Activated CD4-positive, alpha-beta T cell treated with anti-CD3 and anti-CD28 coated beads, Interleukin-2, amount 50 U/mL, for 48 hours (primary cell): ENCODE measurements at regions not wholly inside any gene's neighbourhood (a gene's known extent, or its start where the extent isn't known, plus 50 kb on each side); places are given as distances from the start of the nearest gene placed in this dataset.

Source experiments
- DNase-seq, 2 experiments: peaks; one replicate each; pipeline ENCODE4 v3.0.0-alpha.2; 2020

DNA sequence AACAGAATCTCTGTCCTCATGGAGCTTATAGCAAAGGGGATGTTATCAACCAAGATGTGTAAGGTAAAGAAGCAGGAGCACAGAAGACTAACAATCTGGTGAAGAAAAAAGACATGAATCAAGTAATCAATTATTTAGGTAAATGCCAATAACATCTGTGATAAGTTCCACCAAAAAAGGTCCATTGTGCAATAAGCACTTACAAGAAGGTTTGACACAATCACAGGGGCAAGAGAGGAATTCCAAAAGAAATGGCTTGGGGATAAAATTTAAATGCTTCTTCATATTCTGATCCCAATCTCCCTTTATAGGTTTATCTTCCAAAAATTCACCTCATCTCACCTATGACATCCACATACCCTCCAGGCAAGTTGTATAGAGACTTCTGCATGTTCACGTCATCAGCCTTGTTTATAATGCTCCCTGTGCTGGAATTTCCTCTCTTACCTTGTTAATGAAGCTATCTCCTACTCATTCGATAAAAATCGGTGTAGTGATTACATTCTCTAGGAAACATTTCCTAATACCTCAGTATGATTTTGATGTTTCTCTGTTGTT, 53.6 kb upstream of the DPT start:
- no peak for DNase-seq

DNA sequence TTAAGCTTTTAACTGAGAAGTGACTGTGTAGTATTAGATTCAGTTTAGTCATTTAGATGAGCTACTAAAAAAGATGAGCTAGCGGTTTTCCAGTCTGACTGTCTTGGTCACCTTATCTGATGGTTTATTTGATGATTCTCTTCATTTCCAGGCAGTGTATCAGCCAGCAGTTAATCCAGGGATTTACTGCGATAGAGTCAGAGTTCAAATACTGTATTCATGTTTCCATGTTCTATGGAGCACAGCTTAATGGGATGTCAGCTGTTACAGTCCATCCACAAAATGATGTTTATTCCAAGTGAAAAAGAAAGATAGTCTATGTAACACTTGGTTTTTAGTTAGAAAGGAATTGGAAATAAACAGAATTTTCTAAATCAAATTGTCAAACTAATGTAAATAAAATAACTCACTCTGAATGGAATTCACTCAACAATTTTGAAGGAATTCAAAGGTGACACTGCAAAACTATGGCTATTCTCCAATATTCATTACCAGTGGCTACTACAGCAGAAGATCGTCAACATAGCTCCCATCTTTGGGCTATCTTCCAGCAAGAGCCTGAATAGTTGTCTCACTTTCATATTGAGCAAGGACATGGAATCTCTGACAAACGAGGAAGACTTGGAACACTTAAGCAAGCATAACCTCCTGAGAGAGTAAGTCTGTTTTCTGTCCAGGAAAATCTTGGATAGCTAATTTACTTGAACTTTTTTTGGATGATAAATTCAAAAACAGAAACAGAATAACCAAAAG, 54.6 kb upstream of the DPT start:
- DNase-seq, result no peak

DNA sequence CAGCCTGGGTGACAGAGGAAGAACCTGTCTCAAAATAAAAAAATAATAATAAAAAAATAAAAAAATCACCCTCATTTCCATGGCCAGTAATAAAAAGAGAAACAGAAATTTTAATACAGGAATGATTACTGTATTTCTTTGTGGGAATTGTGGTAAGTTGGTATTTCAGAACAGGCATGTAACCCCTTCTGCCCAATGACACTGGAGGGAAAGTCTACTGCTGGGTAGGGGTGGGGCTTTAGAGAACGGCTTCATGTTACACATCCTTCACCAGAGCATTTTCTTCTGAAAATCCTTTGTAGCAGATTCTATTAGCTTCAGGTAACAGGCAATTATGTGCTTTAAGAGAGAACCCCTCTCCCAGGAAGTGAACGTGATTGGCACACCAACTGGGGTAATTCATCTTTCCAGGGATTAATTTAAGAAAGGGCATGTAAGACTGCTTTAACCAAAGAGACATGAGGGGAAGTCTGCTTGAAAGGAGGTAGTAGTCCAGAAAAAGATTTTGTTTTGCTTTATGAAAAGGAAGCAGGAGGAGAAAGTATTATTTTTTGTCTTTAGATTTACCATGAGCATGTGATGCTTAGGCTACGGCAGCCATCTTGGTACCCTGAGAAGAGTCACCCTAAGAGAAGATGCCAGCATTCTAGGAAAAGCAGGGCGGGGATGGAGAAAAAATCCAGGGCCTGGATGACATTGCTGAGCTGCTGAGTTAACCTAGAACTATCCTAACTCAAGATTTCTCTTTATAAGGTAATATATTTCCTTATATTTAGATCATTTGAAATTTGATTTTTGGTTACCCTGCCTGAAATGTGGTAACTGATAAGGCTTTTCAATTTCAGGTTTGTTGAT, 57.7 kb upstream of the DPT start:
- DNase-seq, result no peak

DNA sequence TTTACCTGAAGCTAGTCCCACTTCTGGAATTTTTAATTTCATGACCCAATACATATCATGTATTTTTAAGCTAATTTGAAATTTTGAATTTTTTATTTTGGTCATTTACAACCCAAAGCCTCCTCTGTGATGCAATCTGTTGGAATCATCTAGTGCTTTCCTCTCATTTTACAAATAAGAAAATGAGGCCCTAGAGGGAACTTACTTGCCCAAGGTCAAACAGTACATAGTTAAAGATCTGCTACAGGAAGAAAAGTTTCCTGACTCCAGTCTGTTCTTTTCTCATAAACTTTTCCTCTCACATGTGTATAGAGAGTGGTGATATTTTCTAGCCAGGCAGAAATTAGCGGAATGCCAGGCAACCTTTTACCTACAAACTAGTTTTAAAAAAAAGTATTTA, 59.3 kb upstream of the DPT start:
- no peak for DNase-seq

DNA sequence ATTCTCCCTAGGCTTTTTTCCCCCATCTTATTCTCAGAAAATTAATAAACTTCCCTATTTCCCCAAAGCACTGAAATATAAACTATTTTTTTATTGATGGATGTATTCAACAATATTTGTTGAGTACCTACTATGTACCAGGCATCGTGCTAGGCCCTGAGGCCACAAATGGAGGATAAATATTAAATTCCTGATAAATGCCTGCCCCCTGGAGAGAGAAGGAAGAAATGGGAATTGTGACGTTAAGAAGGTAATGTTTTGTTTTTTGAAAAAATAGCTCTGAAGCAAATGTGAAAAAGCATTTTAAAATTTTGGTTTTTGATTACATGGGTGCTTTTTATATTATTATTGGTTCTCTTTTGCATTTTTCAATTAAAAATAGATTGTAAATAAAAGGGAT, 60.5 kb upstream of the DPT start:
- no peak for DNase-seq

DNA sequence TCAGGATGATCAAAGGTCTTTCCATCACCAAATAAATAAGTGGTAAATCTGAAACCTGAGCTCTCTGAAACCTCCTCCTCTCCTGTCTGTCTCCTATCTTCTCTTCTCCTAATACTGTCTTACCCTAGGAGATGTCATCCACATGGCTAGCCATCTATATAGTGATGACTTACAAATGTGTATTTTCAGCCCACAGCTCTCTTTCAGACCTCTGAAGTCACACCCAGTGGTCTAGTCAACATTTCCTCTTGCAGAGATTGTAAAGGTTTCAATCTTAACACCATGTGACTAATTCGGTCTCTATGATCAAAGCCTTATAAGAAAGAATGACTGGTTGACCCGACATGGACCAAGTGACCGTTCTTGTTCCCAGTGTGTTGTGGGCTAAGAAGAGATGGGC, 63.1 kb upstream of the DPT start:
- DNase-seq, result no peak

DNA sequence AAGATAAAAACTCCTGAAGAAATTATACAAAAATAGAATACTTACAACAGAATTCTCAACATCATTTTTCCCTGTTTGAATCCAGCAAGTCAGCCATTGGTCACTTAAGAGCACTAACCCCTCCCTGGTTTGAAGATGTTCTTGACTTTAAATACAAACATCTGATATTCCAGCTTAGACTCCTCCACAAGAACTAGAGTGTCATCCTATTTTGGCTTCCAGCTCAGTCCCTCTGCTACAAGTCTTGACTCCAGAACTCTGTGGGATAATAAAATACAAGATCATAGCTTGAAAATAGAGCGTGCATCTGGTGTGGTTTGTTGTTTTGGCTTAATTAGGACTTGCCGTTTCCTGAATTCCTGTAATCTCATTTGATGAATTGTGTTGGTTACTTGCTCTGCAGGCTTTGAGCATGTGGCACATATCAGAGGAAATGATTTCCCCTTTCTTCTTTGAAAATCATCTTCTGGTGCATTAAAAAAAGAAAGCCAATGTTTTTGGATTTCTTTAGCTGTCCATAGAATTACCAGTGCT, 63.7 kb upstream of the DPT start:
- DNase-seq, result no peak

DNA sequence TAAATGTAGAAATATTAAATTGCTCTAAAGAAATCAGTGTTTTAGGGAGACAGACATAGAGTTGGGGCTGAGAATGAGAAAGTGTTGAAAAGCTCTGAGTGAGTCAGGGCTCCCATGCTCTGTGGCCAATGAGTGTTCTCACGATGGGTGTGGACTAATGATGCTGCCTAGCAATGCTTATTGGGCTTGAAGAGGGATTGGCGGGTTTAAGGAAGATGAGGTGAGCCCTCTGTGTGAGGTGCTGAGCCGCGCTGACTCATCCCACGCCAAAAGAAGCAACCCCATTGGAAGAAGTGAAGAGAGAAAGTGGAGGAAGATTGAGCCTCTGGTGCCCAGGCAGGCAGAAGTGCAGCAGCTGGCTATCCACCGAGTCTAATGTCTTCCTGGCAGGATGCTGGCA, 65.1 kb upstream of the DPT start:
- DNase-seq, result no peak

DNA sequence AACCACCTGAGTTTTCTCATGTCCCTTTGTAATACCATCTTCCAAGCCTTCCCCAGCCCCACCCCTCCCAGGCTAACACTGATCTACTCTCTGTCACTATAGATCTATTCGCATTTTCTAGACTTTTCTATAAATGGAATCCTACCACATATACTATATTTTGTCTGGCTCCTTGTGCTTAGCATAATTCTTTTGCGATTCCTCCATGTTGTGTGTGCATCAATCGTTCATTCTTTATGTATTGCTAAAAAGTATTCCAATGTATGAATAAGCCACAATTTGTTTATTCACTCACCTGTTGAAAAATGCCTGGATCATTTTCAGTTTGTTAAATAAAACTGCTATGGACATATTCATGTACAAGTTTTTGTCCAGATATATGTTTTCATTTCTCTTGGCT, 66.7 kb upstream of the DPT start:
- no peak for DNase-seq

DNA sequence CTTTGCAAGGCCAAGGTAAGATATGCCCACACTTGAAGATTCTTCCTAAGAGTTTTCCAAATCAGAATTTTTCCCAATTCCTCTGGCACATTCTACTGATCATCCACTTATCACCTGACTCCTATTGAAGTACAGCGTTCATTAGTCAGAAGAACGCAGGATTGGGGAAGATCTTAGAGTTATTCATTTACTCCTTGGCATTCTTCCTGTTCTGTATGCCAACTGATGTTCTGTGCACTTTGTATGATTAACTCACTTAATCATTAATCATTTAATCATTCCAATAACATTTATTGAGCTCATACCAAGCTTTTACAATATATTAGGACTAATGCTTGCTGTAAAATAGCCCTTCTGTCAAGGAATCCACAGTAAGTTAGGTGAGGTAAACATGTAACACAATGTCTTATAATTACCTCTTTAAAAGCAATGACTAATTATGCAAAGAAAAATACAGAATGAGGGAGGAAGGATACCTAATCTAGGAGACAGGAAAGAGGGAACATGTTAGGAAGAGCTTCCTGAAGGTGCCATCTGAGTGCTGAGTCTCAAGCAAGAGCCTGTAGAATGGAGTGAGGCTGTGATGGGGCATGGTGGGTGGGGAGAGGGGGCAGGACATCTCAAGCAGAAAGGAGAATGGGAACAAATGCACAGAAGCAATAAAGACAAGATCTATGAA, 71.1 kb upstream of the DPT start:
- DNase-seq, result no peak

DNA sequence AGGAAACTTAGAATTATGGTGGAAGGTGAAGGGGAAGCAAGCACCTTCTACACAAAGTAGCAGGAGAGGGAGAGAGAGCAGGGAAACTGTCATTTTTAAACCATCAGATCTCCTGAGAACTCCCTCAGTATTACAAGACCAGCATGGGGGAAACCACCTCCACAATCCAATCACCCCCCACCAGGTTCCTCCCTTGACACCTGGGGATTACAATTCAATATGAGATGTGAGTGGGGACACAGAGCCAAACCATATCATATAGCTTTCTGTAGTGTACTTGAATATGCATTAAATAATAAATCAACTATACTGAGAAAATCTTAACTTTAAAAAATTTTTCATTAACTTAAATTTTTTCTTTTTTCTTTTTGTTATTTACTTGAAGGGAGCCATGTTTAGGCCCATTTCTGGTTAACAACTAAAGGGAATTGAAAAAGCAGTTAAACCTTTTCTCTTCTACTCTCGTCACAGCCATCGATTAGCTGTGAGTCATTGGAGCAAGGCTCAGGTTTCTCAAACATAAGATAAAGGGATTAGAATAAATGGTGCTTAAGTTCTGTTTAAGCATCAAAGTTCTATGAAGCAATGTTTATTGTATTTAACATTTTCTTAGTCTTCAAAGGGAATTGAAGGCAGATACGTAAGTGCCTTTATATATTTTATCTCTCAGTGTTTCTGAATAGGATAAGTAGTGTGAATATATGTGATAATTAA, 72.2 kb upstream of the DPT start:
- no peak for DNase-seq

DNA sequence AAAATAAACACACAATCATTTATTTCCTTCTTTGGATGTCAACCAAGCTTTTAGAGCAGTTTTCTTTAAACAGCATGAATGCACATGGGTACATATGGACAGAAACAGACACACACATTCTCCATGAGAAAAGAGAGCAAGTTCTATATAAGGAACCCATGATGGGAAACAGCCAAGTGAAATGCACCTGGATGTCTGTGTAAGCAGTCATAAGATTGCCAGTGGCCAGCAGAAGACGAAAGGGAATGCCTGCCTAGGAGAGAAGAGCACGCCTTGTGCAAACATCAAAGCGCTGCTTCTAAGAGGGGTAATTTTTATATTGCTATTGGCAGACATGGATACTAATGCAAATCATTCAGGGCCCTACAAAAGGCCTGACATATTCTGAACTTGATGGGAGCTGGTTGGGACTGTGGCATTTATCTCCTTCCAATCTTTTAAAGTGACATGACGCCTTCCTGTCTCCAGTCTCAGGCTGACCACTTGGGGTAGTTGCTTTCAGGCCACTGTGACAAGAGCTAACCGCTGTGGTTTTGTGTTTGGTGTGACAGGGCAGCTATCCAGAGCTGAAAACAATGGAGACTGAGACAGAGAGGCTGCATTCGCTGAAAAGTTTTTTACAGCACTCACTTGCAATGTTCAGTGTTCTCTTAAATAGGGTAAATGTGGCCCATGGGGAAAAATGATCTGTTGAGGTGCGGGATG, 75.0 kb upstream of the DPT start:
- no peak for DNase-seq

DNA sequence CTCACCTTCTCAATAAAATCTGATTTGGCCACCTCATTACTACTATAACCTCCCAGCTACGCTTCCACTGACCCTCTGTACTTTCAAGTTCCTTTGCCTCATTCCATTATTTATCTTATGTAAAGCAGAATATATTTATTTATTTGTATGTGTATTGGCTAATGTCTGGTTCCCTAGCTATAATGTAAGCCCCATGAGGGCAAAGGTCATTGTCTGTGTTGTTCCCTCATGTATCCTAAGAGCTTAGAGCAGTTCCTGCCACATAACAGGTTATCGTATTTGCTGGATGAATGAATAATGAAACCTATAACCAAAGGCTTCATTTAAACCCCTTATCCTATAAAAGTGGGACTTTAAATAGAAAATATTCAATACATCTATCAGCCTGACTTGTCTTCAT, 77.9 kb upstream of the DPT start:
- DNase-seq, result no peak

DNA sequence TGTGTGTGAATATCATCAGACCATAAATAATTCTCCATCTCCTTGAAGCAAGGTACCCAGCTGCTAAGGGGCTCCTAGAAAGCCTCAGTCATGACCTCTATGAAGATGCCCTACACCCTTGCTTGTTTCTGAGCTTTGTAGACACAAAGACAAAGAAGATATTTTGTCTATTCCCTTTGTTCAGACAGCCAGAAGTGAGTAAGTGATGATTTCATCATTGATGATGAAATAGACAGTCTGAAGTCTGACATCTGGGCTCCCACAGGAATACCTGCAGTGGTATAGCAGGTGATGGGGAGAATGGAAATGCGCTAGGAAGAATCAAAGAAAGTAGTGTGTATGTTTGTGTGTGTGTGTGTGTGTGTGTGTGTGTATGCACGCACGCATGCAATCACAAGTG, 82.2 kb upstream of the DPT start:
- DNase-seq, result no peak

DNA sequence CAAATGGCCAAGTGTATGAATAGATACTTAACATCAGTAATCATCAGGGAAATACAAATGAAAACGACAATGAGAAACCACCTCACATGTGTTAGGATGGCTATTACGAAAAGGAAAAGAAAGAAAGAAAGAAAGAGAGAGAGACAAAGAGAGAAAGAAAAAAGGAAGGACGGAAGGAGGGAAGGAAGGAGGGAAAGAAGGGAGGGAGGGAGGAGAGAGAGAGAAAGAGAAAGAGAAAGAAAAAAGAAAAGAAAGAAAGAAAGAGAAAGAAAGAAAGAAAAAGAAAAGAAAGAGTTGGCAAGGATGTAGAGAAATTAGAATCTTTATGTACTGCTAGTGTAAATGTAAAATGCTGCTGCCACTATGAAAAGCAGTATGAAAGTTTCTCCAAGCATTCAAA, 90.7 kb upstream of the DPT start:
- no peak for DNase-seq

DNA sequence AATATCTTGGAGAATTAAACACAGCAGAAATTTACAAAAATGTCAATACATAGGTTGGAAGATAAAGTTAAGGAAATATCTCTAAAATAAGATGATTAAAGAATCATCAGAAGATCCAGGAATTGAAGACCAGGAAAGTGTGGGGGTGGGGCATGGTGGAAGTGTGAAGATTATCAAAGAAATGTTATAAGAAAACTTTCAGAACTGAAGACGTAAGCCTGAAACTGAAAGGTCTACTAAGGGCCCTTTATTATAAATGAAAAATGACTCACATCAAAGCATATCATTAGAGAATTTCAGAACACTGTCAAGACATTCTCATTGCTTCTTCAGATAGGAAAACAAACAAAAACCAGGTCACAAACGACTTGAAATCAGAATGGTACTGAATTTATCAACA, 92.4 kb upstream of the DPT start:
- DNase-seq, result peak; percentile 13 to 42

DNA sequence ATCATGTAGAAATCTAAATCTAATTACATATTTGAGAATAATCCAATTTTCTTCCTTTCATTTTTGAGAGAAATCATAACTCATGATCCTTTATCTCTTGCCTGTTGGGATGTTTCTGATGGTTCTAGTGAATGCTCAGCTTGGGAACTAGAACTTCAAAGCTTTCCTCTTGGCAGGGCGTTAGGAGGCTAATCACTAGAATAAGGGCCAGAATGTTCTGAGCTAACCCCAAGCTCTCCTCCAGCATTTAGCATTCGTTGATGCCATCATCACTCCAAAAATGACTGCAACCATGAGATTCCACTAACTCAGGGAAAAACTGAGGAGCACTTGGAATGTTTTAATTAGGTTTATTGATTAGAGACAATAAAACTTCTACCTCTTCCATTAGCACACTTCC, 93.9 kb upstream of the DPT start:
- no peak for DNase-seq

DNA sequence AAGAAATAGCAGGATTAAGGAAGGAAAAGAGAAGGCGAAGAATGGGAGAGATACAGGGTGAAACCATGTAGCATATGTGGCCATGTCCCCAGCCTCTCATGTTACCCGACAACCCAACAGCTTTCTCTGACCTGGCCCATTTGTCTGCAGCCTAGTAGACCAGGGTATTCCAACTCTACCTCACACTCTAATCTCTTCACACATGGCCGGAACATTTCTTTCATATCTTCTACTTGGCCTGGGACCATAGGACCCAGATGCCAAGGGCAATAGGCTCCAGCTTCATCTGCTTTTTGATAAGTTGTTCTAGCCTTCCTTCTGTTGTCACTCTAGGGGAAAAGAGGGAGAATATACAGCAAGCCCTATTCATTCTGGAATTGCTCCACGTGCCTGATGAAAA, 95.0 kb upstream of the DPT start:
- no peak for DNase-seq

DNA sequence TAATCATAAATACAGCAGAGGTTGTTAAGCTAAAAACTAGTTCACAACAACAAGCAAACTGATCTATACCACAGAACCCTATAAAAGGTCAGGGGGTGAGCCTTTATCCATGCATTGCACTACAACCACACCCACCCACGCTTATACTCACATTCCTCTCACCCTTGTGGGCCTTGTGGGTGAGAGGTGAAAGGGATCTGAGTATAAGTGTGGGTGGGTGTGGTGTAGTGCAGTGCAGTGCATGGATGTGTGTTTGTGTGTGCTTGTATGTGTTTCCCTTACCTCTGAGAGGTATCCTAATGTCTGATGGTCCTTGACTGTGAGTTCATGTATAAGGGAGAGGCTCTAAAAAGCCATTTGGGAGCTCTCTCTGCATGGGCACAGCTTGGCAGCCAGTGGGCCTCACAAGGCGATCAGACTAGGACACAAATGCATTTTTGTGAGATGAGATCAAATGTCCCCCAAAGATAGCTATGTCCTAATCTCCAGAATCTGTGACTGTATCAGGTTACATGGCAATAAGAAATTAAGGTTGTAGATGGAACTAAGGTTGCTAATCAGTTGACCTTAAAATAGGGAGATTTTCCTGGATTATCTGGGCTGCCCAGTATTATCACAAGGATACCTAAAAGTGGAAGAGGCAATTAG, 95.5 kb upstream of the DPT start:
- DNase-seq, result peak in 1 of 2 experiments; percentile 11

DNA sequence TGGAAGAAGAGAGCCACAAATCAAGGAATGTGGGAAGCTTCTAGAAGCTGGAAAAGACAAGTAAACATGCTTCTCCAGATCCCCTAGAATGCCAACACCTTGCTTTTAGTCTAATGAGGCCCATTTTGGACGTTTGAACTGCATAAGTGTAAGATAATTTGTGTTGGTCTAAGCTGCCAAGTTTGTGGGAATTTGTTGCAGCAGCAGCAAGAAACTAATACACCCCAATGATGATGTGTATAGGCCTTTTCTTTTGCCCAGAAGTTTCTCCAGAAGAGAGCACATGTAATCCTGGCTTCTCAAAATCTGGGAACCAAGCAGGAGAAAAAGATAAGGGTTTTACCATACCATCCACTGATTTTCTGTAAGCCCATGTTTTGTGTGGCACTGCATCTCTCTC, 96.1 kb upstream of the DPT start:
- no peak for DNase-seq

DNA sequence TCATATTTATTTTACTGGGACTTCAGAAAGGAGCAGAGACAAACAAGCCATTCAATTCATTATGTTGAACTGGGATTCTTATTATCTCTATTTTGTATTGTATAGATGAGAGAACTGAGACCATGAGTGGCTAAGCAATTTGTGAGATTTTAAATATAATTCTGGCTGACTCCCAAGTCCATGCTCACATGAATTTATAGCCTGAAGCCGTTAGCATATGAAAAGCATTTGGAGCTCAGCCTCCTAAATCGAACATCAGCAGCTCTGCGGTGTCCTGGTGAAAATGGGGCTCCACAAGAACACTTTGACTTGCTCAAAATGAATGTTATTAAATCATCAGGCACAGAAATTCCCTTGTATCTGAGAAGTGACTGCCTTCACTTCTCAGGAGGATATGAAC, 96.8 kb upstream of the DPT start:
- no peak for DNase-seq

DNA sequence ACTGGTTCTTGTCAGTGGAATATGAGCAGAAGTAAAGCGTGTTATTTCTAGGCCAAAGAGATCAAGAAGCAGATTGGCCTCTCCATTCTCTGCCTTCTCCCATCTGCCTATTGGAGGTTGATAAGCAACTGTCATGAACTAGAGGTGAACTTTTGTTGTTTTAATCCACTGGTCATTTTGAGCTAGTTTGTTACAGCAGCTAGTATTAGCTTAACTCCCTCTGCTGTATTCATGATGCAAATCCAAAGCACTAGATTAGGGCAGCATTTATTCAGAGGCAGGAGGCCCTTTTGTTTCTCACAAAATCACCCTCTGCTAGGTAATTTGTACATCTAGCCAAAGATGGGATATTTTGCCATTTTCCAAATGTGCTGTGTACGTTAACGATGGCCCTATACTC, 97.3 kb upstream of the DPT start:
- no peak for DNase-seq
